OCI-LY1 (cell line): ENCODE measurements at regions not wholly inside any gene's neighbourhood (a gene's known extent, or its start where the extent isn't known, plus 50 kb on each side); places are given as distances from the start of the nearest gene placed in this dataset.

Experiments
- H2AFZ ChIP-seq: fragments of 200-600 bp; sonication (generic), shearing (Covaris generic); 2 replicates; pipeline ENCODE4 v1.6.0; 2014; ENCODE audit warnings: antibody characterized with exemption, mild to moderate bottlenecking, low read length
- H3F3A ChIP-seq: fragments of 200-600 bp; sonication (generic), shearing (Covaris generic); 2 replicates; pipeline ENCODE4 v1.6.0; 2014; ENCODE audit warnings: mild to moderate bottlenecking, antibody characterized with exemption, low read length, moderate library complexity; ENCODE audit not compliant: insufficient read depth
- H3K27ac ChIP-seq: fragments of 200-600 bp; sonication (generic); 2 replicates; pipeline ENCODE4 v1.5.1; 2014; ENCODE audit warnings: low read length, mixed run types, mild to moderate bottlenecking, low read depth; ENCODE audit not compliant: poor library complexity, severe bottlenecking
- H3K27me3 ChIP-seq: fragments of 200-600 bp; sonication (generic); 2 replicates; pipeline ENCODE4 v1.6.0; 2014; ENCODE audit warnings: antibody characterized with exemption, mild to moderate bottlenecking, low read length, moderate library complexity; ENCODE audit not compliant: insufficient read depth
- H3K36me3 ChIP-seq: fragments of 200-600 bp; sonication (generic); 2 replicates; pipeline ENCODE4 v1.6.1; 2014; ENCODE audit warnings: mild to moderate bottlenecking, antibody characterized with exemption, low read length, moderate library complexity, mixed read lengths; ENCODE audit not compliant: insufficient read depth
- H3K4me1 ChIP-seq: fragments of 200-600 bp; sonication (generic); 2 replicates; pipeline ENCODE4 v1.5.1; 2014; ENCODE audit warnings: mild to moderate bottlenecking, low read length, moderate library complexity; ENCODE audit not compliant: insufficient read depth, severe bottlenecking
- H3K4me2 ChIP-seq: fragments of 200-600 bp; sonication (generic), shearing (Covaris generic); 2 replicates; pipeline ENCODE4 v1.6.1; 2014; ENCODE audit warnings: low read length
- H3K4me3 ChIP-seq: fragments of 200-600 bp; sonication (generic); 2 replicates; pipeline ENCODE4 v1.5.1; 2014; ENCODE audit warnings: low read length, low read depth, mild to moderate bottlenecking, mixed read lengths; ENCODE audit not compliant: poor library complexity, severe bottlenecking
- H3K79me2 ChIP-seq: fragments of 200-600 bp; shearing (Covaris generic); 2 replicates; pipeline ENCODE4 v1.6.1; 2016; ENCODE audit warnings: mixed run types, low read length, mixed read lengths; ENCODE audit not compliant: insufficient read depth
- H3K9ac ChIP-seq: fragments of 200-600 bp; sonication (generic), shearing (Covaris generic); 2 replicates; pipeline ENCODE4 v1.6.1; 2014; ENCODE audit warnings: mild to moderate bottlenecking, low read length, mixed read lengths
- H3K9me2 ChIP-seq: fragments of 200-600 bp; sonication (generic), shearing (Covaris generic); 2 replicates; pipeline ENCODE4 v1.6.1; 2014; ENCODE audit warnings: low read depth, mild to moderate bottlenecking, low read length, mixed read lengths
- H3K9me3 ChIP-seq: fragments of 200-600 bp; shearing (Covaris generic); 2 replicates; pipeline ENCODE4 v1.6.1; 2014; ENCODE audit warnings: low read length, mixed read lengths
- H4K20me1 ChIP-seq: fragments of 200-600 bp; sonication (generic), shearing (Covaris generic); 2 replicates; pipeline ENCODE4 v1.6.0; 2016; ENCODE audit warnings: mild to moderate bottlenecking, low read length; ENCODE audit not compliant: insufficient read depth
- CTCF ChIP-seq: fragments of 200-600 bp; sonication (generic), shearing (Covaris generic); IDR thresholded peaks from 2 replicates; pipeline ENCODE4 v1.5.1; 2017; ENCODE audit warnings: mild to moderate bottlenecking, antibody characterized with exemption, low read length, moderate library complexity, mixed read lengths
- EZH2 ChIP-seq: fragments of 200-600 bp; sonication (generic), shearing (Covaris generic); IDR thresholded peaks from 2 replicates; pipeline ENCODE4 v1.8.0; 2017; ENCODE audit warnings: borderline replicate concordance, mixed run types, mild to moderate bottlenecking, antibody characterized with exemption, low read length, moderate library complexity, mixed read lengths

DNA sequence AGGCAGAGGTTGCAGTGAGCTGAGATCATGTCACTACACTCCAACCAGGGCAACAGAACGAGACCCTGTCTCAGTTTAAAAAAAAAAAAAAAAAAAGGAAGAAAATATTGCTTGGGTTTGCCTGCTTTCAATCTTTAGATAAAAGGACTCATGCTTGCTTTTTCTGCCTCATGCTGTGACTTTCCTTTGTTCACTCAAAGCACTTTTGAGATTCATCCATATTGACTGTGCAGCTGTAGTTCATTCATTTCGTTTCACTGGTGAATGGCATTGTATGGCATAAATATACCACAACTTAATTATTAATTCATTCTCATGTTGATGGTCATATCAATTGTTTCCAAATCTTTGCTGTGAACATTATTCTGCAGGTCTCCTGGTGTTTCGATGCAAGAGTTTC is 97.6 kb upstream of the NFE2L3 start:
- Histone ChIP-seq H3K27ac (no peak overlapping the region), H4K20me1 (no peaks in the 10 kb centered on the region), H3K4me1 (no peaks in the 10 kb centered on the region), H3K9me2 (no peaks in the 10 kb centered on the region), H3K4me2 (no peak overlapping the region), H3K27me3 (0 out of 2 replicates have a peak, but pooled peaks cover 4% of the 10 kb centered on the region), H3K9me3 (peaks cover 18% of the 10 kb centered on the region; the same call in 1 of the 2 replicates), H3K4me3 (no peak overlapping the region), H3F3A (no peaks in the 10 kb centered on the region), H3K9ac (no peak overlapping the region), H3K79me2 (no peaks in the 10 kb centered on the region), H3K36me3 (no peaks in the 10 kb centered on the region; the same call in 1 of the 2 replicates), H2AFZ (no peak overlapping the region)
- TF ChIP-seq EZH2 = no peak
- TF ChIP-seq CTCF = no peak

- Histone ChIP-seq H2AFZ (no peak overlapping the region), H3K27me3 (peaks cover 4% of the 10 kb centered on the region; the same call in 1 of the 2 replicates), H3K79me2 (no peaks in the 10 kb centered on the region), H3K4me3 (no peak overlapping the region), H4K20me1 (no peaks in the 10 kb centered on the region), H3K9me3 (peaks cover 18% of the 10 kb centered on the region; the same call in 1 of the 2 replicates), H3K36me3 (no peaks in the 10 kb centered on the region; the same call in 1 of the 2 replicates), H3K4me1 (no peaks in the 10 kb centered on the region), H3F3A (no peaks in the 10 kb centered on the region), H3K9ac (no peak overlapping the region), H3K4me2 (no peak overlapping the region), H3K27ac (no peak overlapping the region), H3K9me2 (no peaks in the 10 kb centered on the region)
- TF ChIP-seq EZH2 = no peak
- no peak for TF ChIP-seq CTCF
Observed at GRCh38 chr7:26055241-26055640, 96.8 kb upstream of the NFE2L3 start.

- peaks cover 20% of the 10 kb centered on the region for H3K4me1 ChIP-seq
- H4K20me1 ChIP-seq = no peaks in the 10 kb centered on the region
- peak overlapping the region; percentile 1; the same call in 1 of the 2 replicates for H2AFZ ChIP-seq
- no peaks in the 10 kb centered on the region; the same call in 1 of the 2 replicates for H3K36me3 ChIP-seq
- H3K9me3 ChIP-seq = no peaks in the 10 kb centered on the region
- H3K27me3 ChIP-seq = no peaks in the 10 kb centered on the region; the same call in 1 of the 2 replicates
- TF ChIP-seq CTCF = no peak
- TF ChIP-seq EZH2 = no peak
- H3K27ac ChIP-seq = no peak overlapping the region
- no peaks in the 10 kb centered on the region for H3K79me2 ChIP-seq
- no peak overlapping the region for H3K4me3 ChIP-seq
- no peak overlapping the region for H3K9ac ChIP-seq
- H3K4me2 ChIP-seq = no peak overlapping the region
- no peaks in the 10 kb centered on the region for H3F3A ChIP-seq
- H3K9me2 ChIP-seq = no peaks in the 10 kb centered on the region
Observed at GRCh38 chr7:26060733-26061677, 91.0 kb upstream of the NFE2L3 start.
